H9 (cell line): ENCODE measurements at regions not wholly inside any gene's neighbourhood (a gene's known extent, or its start where the extent isn't known, plus 50 kb on each side); places are given as distances from the start of the nearest gene placed in this dataset.

ENCODE experiments used
- DNase-seq: peaks from one replicate; pipeline ENCODE4 v3.0.0-alpha.2; 2017
- H2AFZ ChIP-seq: one replicate; pipeline ENCODE4 v1.6.1; 2013; ENCODE audit warnings: mild to moderate bottlenecking, low read length, control low read depth, moderate library complexity
- H2AK5ac ChIP-seq: 2 replicates; pipeline ENCODE4 v1.6.1; 2013; ENCODE audit warnings: low read length, control low read depth, mixed read lengths; ENCODE audit not compliant: insufficient read length
- H2BK120ac ChIP-seq: one replicate; pipeline ENCODE4 v1.6.1; 2013; ENCODE audit warnings: low read depth, mild to moderate bottlenecking, low read length, control low read depth, inconsistent platforms; ENCODE audit not compliant: poor library complexity, severe bottlenecking
- H2BK12ac ChIP-seq: 2 replicates; pipeline ENCODE4 v1.6.1; 2013; ENCODE audit warnings: low read length, control low read depth, mixed read lengths, low read depth; ENCODE audit not compliant: insufficient read length
- H2BK15ac ChIP-seq: 2 replicates; pipeline ENCODE4 v1.6.1; 2013; ENCODE audit warnings: low read depth, low read length, control low read depth
- H2BK20ac ChIP-seq: one replicate; pipeline ENCODE4 v1.6.1; 2013; ENCODE audit warnings: low read depth, mild to moderate bottlenecking, low read length, control low read depth, inconsistent platforms; ENCODE audit not compliant: poor library complexity, severe bottlenecking
- H2BK5ac ChIP-seq: 2 replicates; pipeline ENCODE4 v1.6.1; 2013; ENCODE audit warnings: low read length, control low read depth, mixed read lengths; ENCODE audit not compliant: insufficient read length
- H3K14ac ChIP-seq: 2 replicates; pipeline ENCODE4 v1.6.1; 2013; ENCODE audit warnings: low read length, control low read depth; ENCODE audit not compliant: insufficient read depth
- H3K18ac ChIP-seq: 2 replicates; pipeline ENCODE4 v1.6.1; 2013; ENCODE audit warnings: low read depth, mild to moderate bottlenecking, mixed read lengths, low read length, control low read depth; ENCODE audit not compliant: insufficient read length
- H3K23ac ChIP-seq: 2 replicates; pipeline ENCODE4 v1.6.1; 2013; ENCODE audit warnings: low read length, control low read depth, mixed read lengths, low read depth; ENCODE audit not compliant: insufficient read length
- H3K23me2 ChIP-seq: 2 replicates; pipeline ENCODE4 v1.6.1; 2013; ENCODE audit warnings: low read depth, mild to moderate bottlenecking, mixed read lengths, low read length, control low read depth; ENCODE audit not compliant: insufficient read length, poor library complexity, severe bottlenecking
- H3K27ac ChIP-seq: 2 replicates; pipeline ENCODE4 v1.5.1; 2013; ENCODE audit warnings: low read length, control low read depth, mixed read lengths, low read depth; ENCODE audit not compliant: insufficient read length
- H3K27me3 ChIP-seq: 2 replicates; pipeline ENCODE4 v1.6.1; 2013; ENCODE audit warnings: low read length, control low read depth, inconsistent platforms; ENCODE audit not compliant: insufficient read depth
- H3K4ac ChIP-seq: 2 replicates; pipeline ENCODE4 v1.6.1; 2013; ENCODE audit warnings: low read depth, mild to moderate bottlenecking, control low read depth, inconsistent platforms, low read length, moderate library complexity
- H3K4me1 ChIP-seq: 2 replicates; pipeline ENCODE4 v1.6.1; 2013; ENCODE audit warnings: low read length, control low read depth, inconsistent platforms; ENCODE audit not compliant: insufficient read depth
- H3K4me2 ChIP-seq: 2 replicates; pipeline ENCODE4 v1.6.1; 2013; ENCODE audit warnings: low read length, control low read depth, mixed read lengths; ENCODE audit not compliant: insufficient read length, insufficient read depth
- H3K56ac ChIP-seq: 2 replicates; pipeline ENCODE4 v1.6.1; 2013; ENCODE audit warnings: low read depth, mild to moderate bottlenecking, mixed read lengths, low read length, control low read depth; ENCODE audit not compliant: insufficient read length
- H3K79me1 ChIP-seq: 2 replicates; pipeline ENCODE4 v1.6.1; 2013; ENCODE audit warnings: low read depth, mild to moderate bottlenecking, moderate library complexity, low read length, control low read depth, inconsistent platforms; ENCODE audit not compliant: insufficient read depth, poor library complexity, severe bottlenecking
- H3K79me2 ChIP-seq: 2 replicates; pipeline ENCODE4 v1.6.1; 2013; ENCODE audit warnings: low read length, control low read depth, inconsistent platforms; ENCODE audit not compliant: insufficient read depth
- H3K9ac ChIP-seq: 2 replicates; pipeline ENCODE4 v1.6.1; 2013; ENCODE audit warnings: low read length, control low read depth, mixed read lengths; ENCODE audit not compliant: insufficient read length; ENCODE audit errors: extremely low read depth
- H3K9me3 ChIP-seq: one replicate; pipeline ENCODE4 v1.6.1; 2013; ENCODE audit warnings: low read depth, low read length, inconsistent platforms; ENCODE audit not compliant: control insufficient read depth
- H3T11ph ChIP-seq: one replicate; pipeline ENCODE4 v1.6.1; 2013; ENCODE audit warnings: mild to moderate bottlenecking, low read length, control low read depth, inconsistent platforms
- H4K20me1 ChIP-seq: one replicate; pipeline ENCODE4 v1.6.1; 2013; ENCODE audit not compliant: control insufficient read depth, insufficient read length, insufficient read depth
- H4K5ac ChIP-seq: 2 replicates; pipeline ENCODE4 v1.6.1; 2013; ENCODE audit warnings: low read depth, mild to moderate bottlenecking, mixed read lengths, low read length, control low read depth; ENCODE audit not compliant: insufficient read length
- H4K8ac ChIP-seq: replicated peaks from 2 replicates; pipeline ENCODE4 v1.6.1; 2013; ENCODE audit warnings: low read length, control low read depth, mixed read lengths, low read depth; ENCODE audit not compliant: insufficient read length
- H4K91ac ChIP-seq: 2 replicates; pipeline ENCODE4 v1.6.1; 2013; ENCODE audit warnings: low read depth, mild to moderate bottlenecking, moderate library complexity, mixed read lengths, low read length, control low read depth; ENCODE audit not compliant: insufficient read length
- H3K27ac Mint-ChIP-seq, 3 experiments: 2 replicates in 2 of 3; 3 replicates in 1 of 3; pipeline ENCODE4 v1.8.0; 2020 to 2021; ENCODE audit warnings: mixed read lengths in 3 of 3, mild to moderate bottlenecking in 1 of 3, moderate library complexity in 1 of 3
- H3K27me3 Mint-ChIP-seq: 2 replicates; pipeline ENCODE4 v1.8.0; 2021; ENCODE audit warnings: low read depth, mild to moderate bottlenecking, moderate library complexity, mixed read lengths
- H3K36me3 Mint-ChIP-seq, 3 experiments: 2 replicates in 2 of 3; 3 replicates in 1 of 3; pipeline ENCODE4 v1.8.0; 2020 to 2021; ENCODE audit warnings: low read depth in 3 of 3, mixed read lengths in 3 of 3; ENCODE audit not compliant: insufficient read depth in 1 of 3
- H3K4me1 Mint-ChIP-seq, 2 experiments: 2 replicates each; pipeline ENCODE4 v1.8.0; 2020; ENCODE audit warnings: mixed read lengths in 2 of 2
- H3K4me3 Mint-ChIP-seq, 2 experiments: 2 replicates in 1 of 2; 3 replicates in 1 of 2; pipeline ENCODE4 v1.8.0; 2020 to 2021; ENCODE audit warnings: mild to moderate bottlenecking in 2 of 2, mixed read lengths in 2 of 2, moderate library complexity in 1 of 2
- H3K9me3 Mint-ChIP-seq, 2 experiments: 2 replicates in 1 of 2; 3 replicates in 1 of 2; pipeline ENCODE4 v1.8.0; 2020; ENCODE audit warnings: mild to moderate bottlenecking in 2 of 2, mixed read lengths in 2 of 2, moderate library complexity in 1 of 2
- CTCF ChIP-seq: fragments of 200-600 bp; sonication (generic); conservative IDR thresholded peaks from 3 replicates; pipeline ENCODE4 v1.8.0; 2021; ENCODE audit warnings: antibody characterized with exemption, mild to moderate bottlenecking
- WGBS: extraction: QIAGEN DNeasy Blood & Tissue Kit; methylation state at CpG from one replicate; pipeline ENCODE4 v1.1.7; 2013; ENCODE audit warnings: missing lambda C conversion rate, low lambda C conversion rate, mixed read lengths; ENCODE audit not compliant: insufficient read length; ENCODE audit errors: extremely low coverage; 5-methylcytosine and 5-hydroxymethylcytosine counted together

GRCh38 chr3:59572106-59572505, 522.3 kb upstream of the CFAP20DC start:
- TF ChIP-seq CTCF: no peak
- H3K79me1 ChIP-seq: no peaks in the 10 kb centered on the region
- H2BK5ac ChIP-seq: no peak overlapping the region
- no peak overlapping the region for H3K23ac ChIP-seq
- H3K9me3 Mint-ChIP-seq: no peaks in the 10 kb centered on the region; a peak in 1 of 5 replicates
- H3K36me3 Mint-ChIP-seq: no peaks in the 10 kb centered on the region
- no peak overlapping the region for H3K4ac ChIP-seq
- no peak overlapping the region for H2AFZ ChIP-seq
- H3K27me3 ChIP-seq: no peaks in the 10 kb centered on the region
- H4K91ac ChIP-seq: no peak overlapping the region
- H2BK20ac ChIP-seq: no peak overlapping the region
- no peak overlapping the region for H3K18ac ChIP-seq
- no peak overlapping the region for H3T11ph ChIP-seq
- no peak overlapping the region for H2BK120ac ChIP-seq
- no peak overlapping the region for H3K4me3 Mint-ChIP-seq
- H3K79me2 ChIP-seq: no peaks in the 10 kb centered on the region
- H3K27ac ChIP-seq: no peak overlapping the region
- no peak overlapping the region for H3K9ac ChIP-seq
- H2BK12ac ChIP-seq: no peak overlapping the region
- no peak for DNase-seq
- no peak overlapping the region for H3K14ac ChIP-seq
- H4K5ac ChIP-seq: no peak overlapping the region
- no peak overlapping the region for H4K8ac ChIP-seq
- H3K9me3 ChIP-seq: no peaks in the 10 kb centered on the region
- H3K4me1 Mint-ChIP-seq: no peaks in the 10 kb centered on the region
- no peak overlapping the region for H2AK5ac ChIP-seq
- H3K23me2 ChIP-seq: no peaks in the 10 kb centered on the region
- H3K4me1 ChIP-seq: no peaks in the 10 kb centered on the region
- peaks cover 5% of the 10 kb centered on the region; the same call in 1 of the 2 replicates for H3K27me3 Mint-ChIP-seq
- H4K20me1 ChIP-seq: no peaks in the 10 kb centered on the region
- H3K27ac Mint-ChIP-seq: no peak overlapping the region
- no peak overlapping the region for H3K4me2 ChIP-seq
- no peak overlapping the region for H3K56ac ChIP-seq
- H2BK15ac ChIP-seq: no peak overlapping the region
- no CpG with 5 or more reads among the region's 5 CpGs for WGBS
